Spleen (tissue), 11 donors: ENCODE measurements at regions not wholly inside any gene's neighbourhood (a gene's known extent, or its start where the extent isn't known, plus 50 kb on each side); places are given as distances from the start of the nearest gene placed in this dataset.
"Not testable (repeated sequence)": the region's sequence is repeated elsewhere in the genome, so short reads cannot be mapped to it uniquely, and the experiment has no call there.

Experiments
- DNase-seq: peaks from one replicate; pipeline ENCODE4 v3.0.0-alpha.2; 2020
- H3K27ac ChIP-seq, 8 donors: fragments of 200-600 bp; sonication (generic) in 7 of 8; 1 replicate in 4 of 8; 2 replicates in 4 of 8; pipeline versions ENCODE4 v1.5.0 to v1.8.0; 2016 to 2021; ENCODE audit warnings: inconsistent platforms in 4 of 8, mild to moderate bottlenecking in 4 of 8, moderate library complexity in 1 of 8
- H3K27me3 ChIP-seq, 7 donors: fragments of 200-600 bp; sonication (generic) in 6 of 7; replicated peaks in 1 of 7; 1 replicate in 4 of 7; 2 replicates in 3 of 7; pipeline versions ENCODE4 v1.5.0 to v1.8.0; 2016 to 2021; ENCODE audit warnings: inconsistent platforms in 3 of 7, mild to moderate bottlenecking in 1 of 7
- H3K36me3 ChIP-seq, 6 donors: fragments of 200-600 bp; sonication (generic) in 5 of 6; 1 replicate in 4 of 6; 2 replicates in 2 of 6; pipeline versions ENCODE4 v1.5.0 to v1.8.0; 2016 to 2021; ENCODE audit warnings: inconsistent platforms in 2 of 6
- H3K4me1 ChIP-seq, 6 donors: fragments of 200-600 bp; sonication (generic) in 5 of 6; 1 replicate in 3 of 6; 2 replicates in 3 of 6; pipeline versions ENCODE4 v1.5.0 to v1.8.0; 2016 to 2021; ENCODE audit warnings: inconsistent platforms in 3 of 6
- H3K4me3 ChIP-seq, 8 donors: fragments of 200-600 bp; sonication (generic) in 7 of 8; 1 replicate in 4 of 8; 2 replicates in 4 of 8; pipeline versions ENCODE4 v1.5.0 to v1.8.0; 2016 to 2021; ENCODE audit warnings: inconsistent platforms in 4 of 8, mild to moderate bottlenecking in 4 of 8, moderate library complexity in 2 of 8
- H3K9me3 ChIP-seq, 8 donors: fragments of 200-600 bp; sonication (generic) in 7 of 8; 1 replicate in 4 of 8; 2 replicates in 4 of 8; pipeline versions ENCODE4 v1.5.0 to v1.8.0; 2016 to 2021; ENCODE audit warnings: inconsistent platforms in 4 of 8
- POLR2A ChIP-seq, 3 donors: fragments of 450-650 bp; IDR thresholded peaks; one replicate each; pipeline ENCODE4 v1.5.1; 2017; ENCODE audit warnings: antibody characterized with exemption in 3 of 3, mild to moderate bottlenecking in 1 of 3
- POLR2AphosphoS5 ChIP-seq, 3 donors: sonication (generic); formaldehyde crosslinking; IDR thresholded peaks; one replicate each; pipeline ENCODE4 v1.5.1; 2017; ENCODE audit warnings: antibody characterized with exemption in 3 of 3
- WGBS, 5 donors: extraction: QIAGEN DNeasy Blood & Tissue Kit in 3 of 5; methylation state at CpG; one replicate each; pipeline versions ENCODE4 v1.1.5 to v1.1.7; 2013 to 2018; 5-methylcytosine and 5-hydroxymethylcytosine counted together
- intact Hi-C: fragments of 100-400 bp; cut with DNase I; formaldehyde crosslinking; loops from one replicate; pipeline ENCODE4 v1.15.0; 2023; ENCODE audit warnings: low total_unique reads
- TF ChIP-seq, protein P1 (sequence below), 11 experiments: fragments of 200-600 bp in 7 of 11; fragments of 450-650 bp in 4 of 11; sonication (generic) in 4 of 11; IDR thresholded peaks in 8 of 11; conservative IDR thresholded peaks in 3 of 11; 1 replicate in 7 of 11; 2 replicates in 4 of 11; pipeline versions ENCODE4 v1.4.0 to v1.8.0; 2016 to 2021; ENCODE audit warnings: antibody characterized with exemption in 11 of 11, inconsistent platforms in 4 of 11, mild to moderate bottlenecking in 1 of 11
- donor health status: healthy with polysubstance abuse.
- donor health status: DM: no; HTN: no; CAD: no; lungs with moderate emphysema.
- donor health status: DM: no; HTN: no; CAD: no.
- donor health status: Bipolar disorder and iron deficiency.
- donor health status: healthy.
- donor health status: DM: no; HTN: no; CAD: no.
- donor health status: DM: yes; HTN: yes; CAD: no.

DNA sequence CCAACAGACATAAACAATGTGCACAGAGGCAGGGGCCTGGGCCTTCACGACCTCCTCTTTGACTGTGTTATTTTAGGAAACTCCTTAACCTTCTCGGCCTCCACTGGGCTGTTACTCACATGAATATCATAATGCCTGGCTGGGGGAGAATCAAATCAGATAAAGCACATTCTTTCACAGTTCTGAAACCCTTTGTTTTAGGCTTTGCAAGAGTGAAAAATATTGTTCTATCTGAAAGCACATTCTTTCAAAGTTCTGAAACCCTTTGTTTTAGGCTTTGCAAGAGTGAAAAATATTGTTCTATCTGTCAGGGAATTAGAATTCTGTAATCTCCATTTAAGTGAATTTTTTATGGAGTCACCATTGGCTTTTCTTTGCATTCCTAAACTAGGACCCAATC is 50.7 kb upstream of the SYNDIG1 start:
- no peaks in the 10 kb centered on the region for H3K36me3 ChIP-seq
- TF ChIP-seq POLR2A (IDR thresholded peaks at IDR 0.05) (no peak), POLR2AphosphoS5 (IDR thresholded peaks at IDR 0.05) (no peak)
- TF ChIP-seq, protein P1, sequence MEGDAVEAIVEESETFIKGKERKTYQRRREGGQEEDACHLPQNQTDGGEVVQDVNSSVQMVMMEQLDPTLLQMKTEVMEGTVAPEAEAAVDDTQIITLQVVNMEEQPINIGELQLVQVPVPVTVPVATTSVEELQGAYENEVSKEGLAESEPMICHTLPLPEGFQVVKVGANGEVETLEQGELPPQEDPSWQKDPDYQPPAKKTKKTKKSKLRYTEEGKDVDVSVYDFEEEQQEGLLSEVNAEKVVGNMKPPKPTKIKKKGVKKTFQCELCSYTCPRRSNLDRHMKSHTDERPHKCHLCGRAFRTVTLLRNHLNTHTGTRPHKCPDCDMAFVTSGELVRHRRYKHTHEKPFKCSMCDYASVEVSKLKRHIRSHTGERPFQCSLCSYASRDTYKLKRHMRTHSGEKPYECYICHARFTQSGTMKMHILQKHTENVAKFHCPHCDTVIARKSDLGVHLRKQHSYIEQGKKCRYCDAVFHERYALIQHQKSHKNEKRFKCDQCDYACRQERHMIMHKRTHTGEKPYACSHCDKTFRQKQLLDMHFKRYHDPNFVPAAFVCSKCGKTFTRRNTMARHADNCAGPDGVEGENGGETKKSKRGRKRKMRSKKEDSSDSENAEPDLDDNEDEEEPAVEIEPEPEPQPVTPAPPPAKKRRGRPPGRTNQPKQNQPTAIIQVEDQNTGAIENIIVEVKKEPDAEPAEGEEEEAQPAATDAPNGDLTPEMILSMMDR (IDR thresholded peaks at IDR 0.05 in 8 of 11, conservative IDR thresholded peaks at IDR 0.05 in 3 of 11): no peak
- no peaks in the 10 kb centered on the region for H3K4me1 ChIP-seq
- peaks cover 0 to 7% (median 0%) of the 10 kb centered on the region in 7 donors for H3K27me3 ChIP-seq
- H3K4me3 ChIP-seq: no peak overlapping the region
- H3K9me3 ChIP-seq: peaks cover 3 to 38% (median 34%) of the 10 kb centered on the region in 8 donors
- intact Hi-C loops: no loop called here
- WGBS, 5 donors: 44 to 67% (median 55%) methylated on average over 2 of the region's 2 CpGs
- no peak for DNase-seq
- H3K27ac ChIP-seq: no peak overlapping the region

DNA sequence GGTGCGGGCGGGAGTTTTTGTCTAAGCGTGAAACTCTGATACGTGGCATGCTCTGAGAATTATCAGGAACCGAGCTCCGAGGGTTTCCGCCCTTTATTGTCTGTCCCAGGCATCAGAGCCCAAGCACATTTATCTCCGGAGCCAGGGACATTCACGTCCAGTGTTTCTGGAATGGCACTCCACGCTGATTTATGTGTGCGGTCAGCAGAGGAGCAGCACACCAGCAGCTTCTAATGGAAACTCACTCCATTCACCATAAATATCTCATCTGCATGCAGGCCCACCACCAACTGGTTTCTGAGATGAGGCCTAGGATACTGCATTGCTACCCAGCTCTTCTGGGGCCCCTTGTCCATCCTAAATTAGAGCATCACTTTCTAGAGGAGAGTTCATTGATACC is 51.9 kb upstream of the SYNDIG1 start:
- TF ChIP-seq POLR2A (IDR thresholded peaks at IDR 0.05) (no peak), POLR2AphosphoS5 (IDR thresholded peaks at IDR 0.05) (no peak)
- TF ChIP-seq, protein P1 (IDR thresholded peaks at IDR 0.05 in 8 of 11, conservative IDR thresholded peaks at IDR 0.05 in 3 of 11): no peak
- Histone ChIP-seq H3K27me3 (no peaks in the 10 kb centered on the region), H3K4me3 (no peak overlapping the region), H3K27ac (no peak overlapping the region), H3K9me3 (peaks cover 3 to 48% (median 34%) of the 10 kb centered on the region in 8 donors), H3K36me3 (no peaks in the 10 kb centered on the region), H3K4me1 (no peaks in the 10 kb centered on the region)
- DNase-seq: no peak
- WGBS, 5 donors: 77 to 89% (median 84%) methylated on average over 11 of the region's 11 CpGs
- intact Hi-C loops: no loop called here

DNA sequence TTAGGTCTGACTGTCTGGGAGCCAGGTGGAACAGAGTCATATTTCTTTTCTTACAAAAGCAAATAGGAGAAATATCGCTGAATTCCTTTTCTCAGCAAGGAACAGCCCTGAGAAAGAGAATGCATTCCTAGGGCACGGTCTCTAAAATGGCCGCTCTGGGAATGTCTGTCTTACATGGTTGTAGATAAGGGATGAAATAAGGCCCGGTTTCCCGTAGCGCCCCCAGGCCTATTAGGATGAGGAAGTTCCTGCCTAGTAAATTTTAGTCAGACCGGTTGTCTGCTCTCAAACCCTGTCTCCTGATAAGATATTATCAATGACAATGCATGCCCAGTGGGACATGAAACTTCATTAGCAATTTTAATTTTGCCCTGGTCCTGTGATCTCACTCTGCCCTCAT is 54.0 kb upstream of the SYNDIG1 start:
- H3K9me3 ChIP-seq: peaks cover 3 to 48% (median 34%) of the 10 kb centered on the region in 8 donors
- H3K36me3 ChIP-seq, H3K27ac ChIP-seq, H3K4me1 ChIP-seq, H3K4me3 ChIP-seq, intact Hi-C loops, H3K27me3 ChIP-seq, DNase-seq: not testable (repeated sequence)
- 79 to 86% (median 80%) methylated on average over 7 of the region's 7 CpGs for WGBS, 5 donors

DNA sequence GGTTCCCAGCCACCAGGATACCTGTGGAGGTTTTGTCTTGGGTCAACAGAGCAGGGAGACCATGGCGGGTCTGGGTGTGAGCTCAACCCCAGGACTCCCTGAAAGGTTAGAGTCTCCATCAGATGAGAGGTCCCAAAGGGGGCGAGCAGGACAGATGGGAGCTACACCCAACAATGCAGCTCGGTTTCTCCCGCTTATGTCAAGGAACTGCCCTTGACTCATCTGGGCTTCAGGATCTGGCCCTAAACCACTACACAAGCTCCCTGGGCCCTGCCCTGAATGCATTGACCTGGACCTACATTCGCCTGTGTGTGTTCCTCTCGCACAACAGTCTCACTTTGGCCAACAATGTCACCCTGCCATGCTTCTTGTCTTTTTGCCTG is 57.6 kb upstream of the SYNDIG1 start:
- 83 to 94% (median 89%) methylated on average over 6 of the region's 6 CpGs for WGBS, 5 donors
- Histone ChIP-seq H3K27ac (no peak overlapping the region), H3K9me3 (peaks cover 3 to 42% (median 29%) of the 10 kb centered on the region in 8 donors), H3K4me3 (no peak overlapping the region), H3K4me1 (no peaks in the 10 kb centered on the region), H3K27me3 (peaks cover 0 to 3% (median 0%) of the 10 kb centered on the region in 7 donors), H3K36me3 (no peaks in the 10 kb centered on the region)
- intact Hi-C loops: no loop called here
- no peak for DNase-seq
- TF ChIP-seq POLR2A (IDR thresholded peaks at IDR 0.05) (no peak), POLR2AphosphoS5 (IDR thresholded peaks at IDR 0.05) (no peak)
- TF ChIP-seq, protein P1 (IDR thresholded peaks at IDR 0.05 in 8 of 11, conservative IDR thresholded peaks at IDR 0.05 in 3 of 11): no peak
